ENCODE measurements at regions not wholly inside any gene's neighbourhood (a gene's known extent, or its start where the extent isn't known, plus 50 kb on each side); places are given as distances from the start of the nearest gene placed in this dataset.

DNA sequence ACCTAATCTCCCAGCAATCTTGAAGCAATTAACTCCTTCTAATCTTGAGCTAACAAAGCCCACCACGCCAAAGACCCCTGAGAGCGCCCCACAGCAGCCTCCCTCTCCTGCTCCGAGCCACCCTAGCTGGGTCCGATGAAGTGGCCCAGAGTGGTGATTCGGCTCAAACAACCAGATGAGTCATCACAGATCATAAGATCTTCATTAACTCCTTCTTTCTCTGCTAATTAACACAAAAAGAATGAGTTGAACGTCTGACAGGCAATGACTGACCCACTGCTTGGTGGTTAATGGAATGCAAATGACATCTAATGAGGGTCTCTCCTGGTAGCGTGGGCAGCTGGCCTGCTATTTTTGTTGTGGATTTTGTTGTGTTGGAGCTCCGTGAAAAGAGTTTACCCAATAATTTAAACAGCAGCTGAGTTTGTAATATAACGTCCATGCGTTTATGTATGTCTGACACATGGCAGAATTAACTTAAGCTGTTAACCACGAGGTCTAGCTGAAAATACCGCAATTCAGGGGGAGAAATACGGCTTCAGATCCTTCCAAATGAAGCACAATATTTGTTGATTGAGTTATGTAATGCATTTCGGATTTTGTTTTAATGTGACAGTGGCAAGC, 161.4 kb downstream of the RAB11FIP2 start:
- no peak for DNase-seq

DNA sequence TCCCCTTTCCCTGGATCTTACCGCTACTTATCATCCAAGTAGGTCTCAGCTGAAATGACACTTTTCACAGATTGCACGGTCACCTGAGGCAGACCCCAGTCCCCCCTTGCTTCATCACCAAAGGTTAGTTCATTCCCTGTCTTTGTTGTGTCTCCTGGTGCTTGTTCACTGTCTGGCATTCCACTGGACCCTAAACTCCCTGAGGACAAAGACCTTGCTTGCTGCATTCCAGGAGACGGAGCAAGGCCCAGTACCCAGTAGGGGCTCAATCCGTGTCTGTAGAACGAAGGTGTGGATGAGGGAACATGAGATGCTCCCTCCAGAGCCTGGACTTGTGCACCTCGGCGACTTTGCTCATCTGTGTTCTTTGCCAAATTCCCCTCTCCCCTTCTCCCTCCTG, 160.0 kb downstream of the RAB11FIP2 start:
- DNase-seq: no peak

DNA sequence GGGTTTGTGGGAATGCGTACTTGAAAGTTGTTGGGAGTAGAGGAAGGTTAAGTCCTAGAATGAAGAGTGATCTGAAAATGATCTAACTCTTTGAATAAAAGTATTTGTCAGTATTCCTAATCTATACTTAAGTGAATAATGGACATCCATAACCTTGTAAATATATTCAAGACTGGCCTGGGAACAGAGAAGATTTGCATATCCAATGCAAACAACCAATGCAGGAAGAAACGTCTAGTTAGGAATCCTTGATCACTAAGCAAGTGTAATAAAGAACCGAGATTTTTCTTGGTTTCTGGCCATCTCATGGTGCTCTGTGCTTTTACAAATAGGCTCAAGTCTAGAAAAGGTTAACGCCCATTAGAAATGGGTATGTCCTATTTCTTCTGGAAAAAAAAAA, 157.1 kb downstream of the RAB11FIP2 start:
- DNase-seq: peak; percentile 1 to 21

DNA sequence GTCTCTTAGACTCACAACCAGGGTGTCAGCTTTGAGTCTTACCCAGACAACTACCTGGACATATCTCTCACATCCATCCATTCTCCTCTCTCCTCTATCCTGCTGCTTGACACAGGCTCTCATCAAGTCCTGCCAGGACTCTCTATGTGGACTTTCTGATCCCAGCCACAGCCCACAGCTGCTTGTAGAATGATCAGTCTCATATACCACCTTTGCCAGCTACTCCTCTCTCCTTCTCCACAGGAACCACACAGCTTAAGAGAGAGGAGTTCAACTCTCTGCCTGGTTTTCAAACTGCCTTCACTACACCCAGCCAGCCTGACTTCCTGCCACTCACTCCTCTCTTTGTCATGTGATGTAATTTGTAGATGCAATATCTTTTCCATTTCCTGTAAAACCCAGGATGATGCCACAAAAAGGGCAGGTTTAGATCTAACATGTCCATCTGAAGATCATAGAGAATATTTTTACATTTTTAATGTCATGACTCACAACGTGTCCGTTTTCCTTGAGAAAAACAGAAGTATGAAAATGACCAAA, 154.0 kb downstream of the RAB11FIP2 start:
- no peak for DNase-seq

DNA sequence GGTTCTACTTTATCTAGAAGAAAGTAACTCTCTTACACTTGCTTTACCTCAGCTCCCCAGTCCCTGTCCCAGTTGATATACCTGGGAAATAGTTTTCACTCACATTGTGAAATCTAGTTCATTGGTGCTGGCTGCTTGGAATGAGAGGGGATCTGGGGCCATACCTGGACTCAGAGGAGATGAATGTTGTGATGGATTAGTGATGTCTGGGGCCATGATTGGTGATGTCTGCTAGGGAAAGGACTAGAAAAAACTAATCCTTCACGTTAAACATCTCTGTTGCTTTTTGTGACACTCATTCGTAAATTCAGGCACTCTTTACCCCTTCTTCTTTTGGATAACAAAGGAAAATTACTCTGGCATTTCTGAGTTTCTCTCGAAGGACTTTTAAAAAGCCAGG, 152.4 kb downstream of the RAB11FIP2 start:
- DNase-seq: no peak

DNA sequence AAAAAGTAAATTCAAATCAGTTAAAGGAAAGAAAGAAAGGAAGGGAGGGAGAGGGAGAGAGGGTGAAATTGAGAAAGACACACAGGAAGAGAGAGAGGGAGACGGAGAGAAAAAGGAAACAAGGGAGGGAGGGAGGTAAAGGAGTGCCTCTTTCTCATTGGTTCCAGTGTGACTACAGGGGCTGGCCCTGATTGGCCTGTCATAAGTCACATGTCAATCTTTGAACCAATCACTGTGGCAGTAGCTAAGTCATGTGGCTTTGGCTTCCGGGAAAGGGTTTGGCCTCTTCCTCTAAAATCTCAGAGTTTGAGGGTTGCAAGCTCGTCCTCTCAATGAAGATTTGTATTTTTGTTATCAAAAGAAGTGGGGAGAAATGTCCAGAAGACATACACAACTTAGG, 150.2 kb downstream of the RAB11FIP2 start:
- DNase-seq: no peak

DNA sequence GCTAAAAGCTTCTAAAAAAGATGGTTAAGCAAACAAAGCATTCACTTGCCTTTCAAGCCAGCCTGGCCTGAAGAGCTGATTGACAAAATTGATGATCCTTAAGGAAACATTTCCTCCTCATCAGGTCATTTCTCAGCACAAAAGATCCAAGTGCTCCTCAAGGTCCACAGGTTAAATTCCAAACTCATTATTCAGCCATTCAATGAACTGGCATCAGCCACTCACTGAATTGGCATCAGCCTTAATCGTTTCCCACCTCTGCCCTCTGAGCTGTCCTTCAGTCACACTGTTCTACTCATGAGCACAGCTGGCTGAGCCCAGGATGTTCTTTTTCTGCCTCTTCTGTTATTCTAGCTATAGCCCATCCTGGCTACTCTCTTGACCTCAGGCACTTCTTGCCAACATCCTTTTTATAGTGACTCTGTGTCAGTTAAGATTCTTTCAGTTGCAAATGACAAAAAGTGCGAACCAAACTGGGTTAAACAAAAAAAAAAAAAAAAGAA, 147.5 kb downstream of the RAB11FIP2 start:
- DNase-seq: no peak

DNA sequence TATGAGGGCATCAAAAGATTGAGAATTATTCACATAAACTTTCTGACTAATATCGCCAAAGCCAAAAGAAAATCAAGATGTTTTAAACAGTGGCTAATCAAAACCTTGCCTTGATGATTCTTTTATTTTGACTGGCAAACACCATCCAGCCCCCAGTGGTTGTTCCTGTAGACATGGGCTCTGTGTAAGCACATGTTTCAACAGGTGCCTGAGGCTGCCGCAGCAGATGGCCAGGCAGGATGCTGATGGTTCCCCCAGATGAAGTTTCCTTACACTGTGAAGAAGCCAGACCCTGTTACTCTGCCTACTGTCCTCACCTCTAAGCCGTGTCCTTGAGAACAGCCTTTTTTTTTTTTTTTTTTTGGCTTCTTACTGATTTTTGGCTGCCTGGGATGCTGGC, 146.5 kb downstream of the RAB11FIP2 start:
- no peak for DNase-seq

DNA sequence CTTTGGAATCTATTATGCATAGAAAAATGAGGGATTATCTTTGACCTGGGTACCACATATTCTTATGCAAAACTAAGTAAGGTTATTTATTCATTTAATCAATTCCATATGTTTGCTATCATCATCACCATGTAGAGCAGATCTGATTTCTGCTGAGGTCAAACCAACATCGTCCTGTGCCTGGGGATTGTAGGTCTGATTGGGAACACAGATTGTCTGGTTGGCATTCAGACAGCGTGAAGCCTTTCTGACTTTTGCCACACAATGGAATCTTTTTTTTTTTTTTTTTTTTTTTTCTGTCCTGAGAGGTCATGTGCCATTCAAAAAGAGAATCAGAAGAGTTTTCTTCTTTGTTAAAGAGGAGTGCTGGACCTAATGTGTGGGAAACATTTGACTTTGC, 142.9 kb downstream of the RAB11FIP2 start:
- DNase-seq: no peak

DNA sequence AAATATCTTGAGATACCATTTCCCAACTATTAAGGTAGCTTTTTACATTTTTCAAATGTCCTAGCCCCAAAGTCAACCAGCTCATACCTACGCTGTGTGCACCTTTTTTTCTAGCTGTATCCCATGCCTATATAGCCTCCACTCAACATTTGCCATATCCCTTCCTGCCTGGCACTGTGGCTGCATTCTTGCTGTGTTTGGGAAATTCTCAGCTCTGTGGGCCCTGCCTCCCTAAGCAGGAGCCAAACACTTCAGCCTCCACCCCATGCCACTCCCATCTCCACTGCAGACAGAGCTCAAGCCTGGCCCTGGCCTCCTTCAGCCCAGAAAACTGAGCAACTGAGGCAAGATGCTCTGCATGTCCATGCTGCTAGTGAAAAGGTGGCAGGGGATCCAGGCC, 141.3 kb downstream of the RAB11FIP2 start:
- DNase-seq: no peak

DNA sequence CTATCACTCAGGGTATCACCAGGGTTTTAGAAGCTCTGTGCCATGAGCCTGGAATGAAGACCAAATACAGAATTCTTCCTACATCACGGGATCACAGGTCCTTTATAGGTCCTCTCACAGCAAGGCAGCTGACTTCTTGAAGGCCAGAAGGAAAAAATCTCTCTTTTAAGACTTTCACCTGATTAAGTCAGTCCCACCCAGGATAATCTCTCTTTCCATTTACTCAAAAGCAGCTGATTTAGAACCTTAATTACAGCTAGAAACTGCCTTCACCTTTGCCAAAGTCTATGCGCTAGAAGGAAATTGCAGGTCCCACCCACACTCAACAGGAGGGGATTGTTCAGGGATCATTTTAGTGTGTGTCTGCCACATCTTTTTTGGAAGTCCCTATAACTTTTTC, 135.1 kb downstream of the RAB11FIP2 start:
- no peak for DNase-seq

DNA sequence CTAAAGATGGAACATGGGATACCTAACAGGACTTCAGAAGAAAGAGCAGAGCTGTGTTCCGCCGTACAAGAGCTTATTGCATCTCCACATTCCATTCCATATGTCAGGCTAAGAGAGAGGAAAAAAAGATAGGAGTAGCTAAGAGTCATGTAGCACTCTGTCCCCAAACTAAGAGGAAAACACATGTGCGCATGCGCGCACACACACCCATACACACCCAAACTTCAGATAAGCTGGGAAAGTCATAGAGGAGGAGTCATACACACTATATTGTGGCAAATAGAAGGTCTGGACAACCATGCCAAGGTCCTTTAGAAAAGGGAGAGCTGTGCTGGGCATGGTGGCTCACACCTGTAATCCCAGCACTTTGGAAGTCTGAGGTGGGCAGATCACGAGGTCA, 132.4 kb downstream of the RAB11FIP2 start:
- no peak for DNase-seq

DNA sequence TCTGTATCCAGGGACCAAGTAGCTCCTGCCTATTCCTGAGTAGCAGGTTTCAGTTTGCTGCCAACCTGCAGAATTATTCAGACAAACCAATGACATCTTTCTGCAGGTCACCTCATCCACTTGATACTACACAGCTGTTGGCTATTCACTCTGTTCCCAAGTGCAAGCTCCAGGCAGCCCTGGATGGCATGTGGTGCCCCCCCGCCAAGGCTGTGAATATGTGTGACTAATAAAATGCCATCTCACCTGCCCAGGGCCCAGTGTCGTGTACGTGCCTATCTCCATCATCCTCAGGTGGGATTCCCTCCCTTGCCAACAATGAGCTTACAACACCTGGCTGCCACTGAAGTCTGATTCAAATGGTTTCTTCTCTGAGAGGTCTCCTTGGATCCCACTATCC, 125.8 kb downstream of the RAB11FIP2 start:
- DNase-seq: no peak

DNA sequence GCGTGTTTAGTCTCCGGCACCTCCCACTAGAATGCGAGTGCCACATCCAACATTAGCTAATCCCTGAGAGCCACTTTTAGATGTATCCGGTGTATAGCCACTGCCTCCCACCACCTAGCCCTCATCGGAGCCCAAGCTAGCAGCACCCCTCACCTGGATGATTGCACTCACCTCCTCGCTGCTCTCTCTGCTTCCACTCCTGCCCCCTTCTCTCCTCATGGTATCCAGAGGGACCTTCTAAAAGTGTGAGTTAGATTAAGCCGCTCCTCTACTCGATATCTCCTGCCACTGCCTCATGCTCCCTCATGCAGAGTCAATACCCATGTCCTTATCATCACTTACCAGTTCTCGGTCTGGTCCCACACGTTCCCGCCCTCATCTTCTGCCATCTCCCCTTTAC, 125.3 kb downstream of the RAB11FIP2 start:
- no peak for DNase-seq

DNA sequence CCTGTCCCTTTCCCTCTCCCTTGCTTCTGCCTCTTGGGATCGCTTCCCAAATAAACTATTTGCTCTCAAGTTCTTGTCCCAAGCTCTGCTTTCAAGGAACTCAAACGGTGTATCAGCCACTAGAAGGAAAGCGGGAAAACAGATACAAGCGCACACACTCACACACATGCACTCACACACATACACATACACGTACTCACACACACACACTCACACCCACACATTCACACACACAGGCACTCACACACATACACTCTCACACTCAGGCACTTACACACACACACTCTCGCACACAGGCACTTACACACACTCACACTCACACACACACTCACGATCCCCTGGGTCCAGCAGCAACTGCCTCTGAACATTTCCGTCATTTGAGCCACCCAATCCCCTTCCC, 121.9 kb downstream of the RAB11FIP2 start:
- no peak for DNase-seq

DNA sequence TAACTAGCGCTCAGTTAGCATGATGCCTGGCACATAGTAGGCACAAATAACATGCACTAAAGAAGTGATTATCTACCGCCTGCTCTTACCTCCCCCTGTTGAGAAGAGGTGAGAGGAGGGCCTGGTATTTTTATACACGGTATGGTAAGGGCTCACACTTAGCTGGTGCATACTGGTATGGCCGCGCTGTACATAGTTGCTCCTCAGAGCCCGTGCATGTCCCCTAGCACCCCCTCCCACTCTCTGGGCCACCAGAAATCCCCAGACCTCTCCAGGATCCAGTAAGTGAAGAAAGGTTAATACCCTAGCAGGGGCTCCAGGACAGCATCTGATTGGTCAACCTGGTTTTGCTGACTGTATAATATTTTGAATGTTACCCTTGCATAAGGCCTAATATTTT, 121.4 kb downstream of the RAB11FIP2 start:
- no peak for DNase-seq

DNA sequence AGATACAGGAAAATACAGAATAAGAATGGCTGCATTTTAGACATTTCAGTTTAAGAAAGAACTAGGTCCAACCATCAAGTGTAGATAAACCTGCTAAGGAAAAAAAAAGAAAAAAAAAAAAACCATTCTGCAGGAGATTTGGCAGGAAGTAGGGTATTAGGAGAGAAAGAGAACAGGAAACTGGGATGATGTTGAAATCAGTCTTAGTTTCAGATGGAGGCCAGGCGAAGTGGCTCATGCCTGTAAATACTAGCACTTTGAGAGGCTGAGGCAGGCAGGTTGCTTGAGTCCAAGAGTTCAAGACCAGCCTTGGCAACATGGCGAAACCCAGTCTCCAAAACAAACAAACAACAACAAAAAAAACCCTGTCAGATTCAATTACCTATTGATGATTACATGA, 120.2 kb downstream of the RAB11FIP2 start:
- no peak for DNase-seq

DNA sequence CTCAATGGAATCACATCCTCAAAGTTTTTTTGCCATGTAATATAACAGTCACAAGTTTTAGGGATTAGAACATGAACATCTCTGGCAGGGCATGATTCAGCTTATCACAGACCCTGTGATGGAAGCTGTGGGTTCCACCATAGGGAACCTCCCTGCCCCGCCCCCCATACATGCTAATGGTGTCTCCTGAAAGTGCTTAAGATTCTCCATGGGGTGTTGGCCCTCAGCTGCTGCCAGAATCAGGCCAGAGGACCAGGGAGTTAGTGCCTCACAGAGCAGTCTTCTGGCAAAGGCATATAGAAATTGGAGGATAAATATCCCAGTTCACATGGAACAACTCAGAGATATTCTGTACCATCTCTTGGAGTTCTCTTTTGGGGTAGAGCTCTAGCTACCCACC, 119.4 kb downstream of the RAB11FIP2 start:
- no peak for DNase-seq

DNA sequence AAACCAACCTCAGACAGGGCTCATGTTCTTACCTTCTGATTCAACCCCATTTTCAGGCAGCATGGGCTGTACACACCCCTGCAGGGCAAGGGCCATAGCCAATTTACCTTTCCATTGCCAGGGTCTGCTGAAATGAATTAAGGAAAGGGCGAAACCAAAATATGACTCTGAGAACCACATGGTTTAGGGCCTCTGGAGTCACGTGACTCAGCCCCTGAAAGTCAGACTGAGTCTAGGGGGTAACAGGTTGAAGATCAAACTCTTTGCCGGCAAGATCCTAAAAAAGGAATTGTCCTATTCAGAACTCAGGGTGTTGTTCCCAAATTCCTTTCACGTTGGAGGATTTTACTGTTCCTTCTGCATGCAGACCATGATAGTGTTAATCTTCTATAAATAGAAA, 118.9 kb downstream of the RAB11FIP2 start:
- no peak for DNase-seq

DNA sequence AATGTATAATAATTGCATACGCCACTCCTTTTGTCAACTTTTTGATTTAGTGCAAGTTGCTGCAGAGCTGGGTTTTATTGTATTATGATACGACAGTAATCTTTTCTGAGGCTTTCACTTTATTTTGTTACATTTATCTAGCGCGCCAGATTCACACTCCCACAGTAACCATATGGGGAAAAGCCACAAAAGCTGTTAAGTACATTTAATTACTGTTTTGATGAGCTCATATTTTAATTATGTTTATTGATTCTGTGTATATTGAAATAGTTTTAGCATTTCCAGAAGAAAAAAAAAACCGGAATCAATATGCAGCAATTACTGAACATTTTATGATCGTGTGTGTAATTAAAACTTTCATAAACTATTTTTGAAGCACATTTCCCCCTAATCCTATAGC, 118.5 kb downstream of the RAB11FIP2 start:
- no peak for DNase-seq

DNA sequence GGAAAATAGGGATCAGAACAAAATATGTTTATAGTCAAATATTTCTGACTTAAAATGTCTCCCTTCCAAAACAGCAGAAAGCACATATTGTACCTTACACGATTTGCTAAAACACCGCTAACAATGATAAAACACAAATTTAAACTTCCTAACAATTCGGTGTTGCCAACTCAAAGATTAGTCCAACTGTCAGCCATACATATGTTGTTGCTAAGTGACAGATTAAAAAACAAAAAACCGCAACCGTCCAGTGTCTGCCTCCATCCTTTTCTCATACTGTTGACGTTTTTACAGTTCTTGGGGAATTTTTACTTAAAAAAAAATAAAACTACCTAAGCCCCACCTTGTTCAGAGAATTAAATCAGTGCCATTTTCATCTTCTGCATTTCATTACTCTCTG, 118.0 kb downstream of the RAB11FIP2 start:
- DNase-seq: no peak

DNA sequence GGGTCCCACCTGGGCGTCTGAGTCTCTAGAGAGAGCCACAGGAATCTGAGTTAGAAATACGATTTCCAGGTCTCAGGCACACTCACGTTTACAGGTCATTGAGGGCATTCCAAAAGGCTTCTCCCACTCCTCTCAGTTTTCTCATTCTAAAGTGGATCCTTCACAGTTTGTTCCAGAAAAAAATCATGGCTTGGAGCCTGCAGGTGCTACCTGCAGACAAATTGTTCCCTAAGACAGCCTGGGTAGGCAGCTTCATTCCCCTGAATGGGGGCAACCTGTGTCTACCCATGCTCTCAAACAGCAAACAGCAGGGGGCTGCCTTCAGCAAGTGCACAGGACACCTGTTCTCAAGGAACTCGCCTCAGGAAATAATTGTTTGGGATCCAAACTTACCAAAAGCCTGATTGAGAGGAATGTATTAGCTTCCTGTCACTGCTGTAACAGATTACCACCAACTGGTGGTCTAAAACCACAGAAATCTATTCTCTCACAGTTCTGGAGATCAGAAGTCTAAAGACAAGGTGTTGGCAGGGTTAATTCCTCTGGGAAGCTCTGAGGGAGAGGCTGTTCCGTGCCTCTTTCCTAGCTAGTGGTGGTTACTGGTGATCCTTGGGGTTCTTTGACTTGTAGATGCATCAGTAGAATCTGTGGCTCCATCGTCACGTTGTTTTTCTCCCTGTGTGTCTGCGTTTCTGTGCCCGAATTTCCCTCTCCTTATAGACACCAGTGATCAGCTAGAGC, 117.2 kb downstream of the RAB11FIP2 start:
- DNase-seq: no peak

DNA sequence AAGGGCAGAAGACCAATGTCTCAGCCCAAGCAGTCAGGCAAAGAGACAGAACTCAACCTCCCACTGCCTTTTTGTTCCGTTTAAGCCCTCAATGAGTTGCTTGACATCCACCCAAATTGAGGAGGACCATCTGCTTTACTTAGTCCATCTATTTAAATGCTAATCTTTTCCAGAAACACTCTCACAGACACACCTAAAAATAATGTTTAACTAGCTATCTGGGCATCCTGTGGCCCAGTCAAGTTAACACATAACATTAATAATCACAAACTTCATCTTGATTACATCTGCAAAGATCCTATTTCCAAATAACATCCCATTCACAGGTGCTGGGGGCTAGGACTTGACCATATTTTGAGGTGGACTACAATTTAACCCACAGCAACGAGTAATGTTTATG, 115.7 kb downstream of the RAB11FIP2 start:
- DNase-seq: no peak

DNA sequence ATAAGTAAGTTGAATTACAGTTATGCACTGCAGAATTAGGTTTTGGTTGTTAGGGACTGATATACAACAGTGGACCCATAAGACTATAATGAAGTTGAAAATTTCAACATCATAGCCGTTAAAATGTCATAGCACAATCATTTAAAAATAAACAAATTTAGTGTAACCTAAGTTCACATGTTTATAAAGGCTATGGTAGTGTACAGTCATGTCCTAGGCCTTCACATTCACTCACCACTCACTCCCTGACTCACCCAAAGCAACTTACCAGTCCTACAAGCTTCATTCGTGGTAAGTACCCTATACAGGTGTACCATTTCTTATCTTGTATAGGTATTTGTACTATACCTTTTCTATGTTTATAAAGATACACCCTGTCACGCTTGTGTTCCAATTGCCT, 113.7 kb downstream of the RAB11FIP2 start:
- no peak for DNase-seq

DNA sequence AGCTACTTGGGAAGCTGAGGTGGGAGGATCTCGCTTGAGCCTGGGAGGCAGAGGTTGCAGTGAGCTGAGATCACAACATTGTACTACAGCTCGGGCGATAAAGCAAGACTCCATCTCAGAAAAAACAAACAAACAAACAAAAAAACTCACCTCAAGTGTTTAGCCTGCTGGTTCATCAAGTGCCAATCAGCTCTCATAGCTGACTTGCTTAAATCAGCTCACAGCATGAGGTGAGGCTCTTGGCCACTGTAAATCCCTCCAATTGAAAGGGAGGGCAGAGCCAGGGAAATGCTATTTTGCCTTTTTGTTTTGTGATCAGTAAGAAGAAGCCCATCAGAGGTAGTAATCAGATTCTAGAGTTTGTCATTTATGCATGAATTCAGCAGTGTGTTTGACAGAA, 112.3 kb downstream of the RAB11FIP2 start:
- no peak for DNase-seq
